ENCODE measurements at regions not wholly inside any gene's neighbourhood (a gene's known extent, or its start where the extent isn't known, plus 50 kb on each side); places are given as distances from the start of the nearest gene placed in this dataset.

GRCh38 chr1:36542962-36543515 lies 60.3 kb upstream of the CSF3R start:
- peak in 1 of 9 donors; percentile 11 for TF ChIP-seq CTCF (IDR thresholded peaks at IDR 0.05)
- peaks cover 0 to 39% (median 28%) of the 10 kb centered on the region in 7 donors for H3K27me3 ChIP-seq
- 54 to 61% methylated on average over 6 of the region's 6 CpGs for WGBS, 2 donors
- no peak overlapping the region for H3K27ac ChIP-seq
- intact Hi-C loops (cut with DNase I), result no loop called here
- no peaks in the 10 kb centered on the region for H3K9me3 ChIP-seq
- DNase-seq (no peak), ATAC-seq (no peak)
- no peaks in the 10 kb centered on the region for H3K4me1 ChIP-seq
- H3K4me3 ChIP-seq, result no peak overlapping the region
- no peaks in the 10 kb centered on the region for H3K36me3 ChIP-seq

DNA sequence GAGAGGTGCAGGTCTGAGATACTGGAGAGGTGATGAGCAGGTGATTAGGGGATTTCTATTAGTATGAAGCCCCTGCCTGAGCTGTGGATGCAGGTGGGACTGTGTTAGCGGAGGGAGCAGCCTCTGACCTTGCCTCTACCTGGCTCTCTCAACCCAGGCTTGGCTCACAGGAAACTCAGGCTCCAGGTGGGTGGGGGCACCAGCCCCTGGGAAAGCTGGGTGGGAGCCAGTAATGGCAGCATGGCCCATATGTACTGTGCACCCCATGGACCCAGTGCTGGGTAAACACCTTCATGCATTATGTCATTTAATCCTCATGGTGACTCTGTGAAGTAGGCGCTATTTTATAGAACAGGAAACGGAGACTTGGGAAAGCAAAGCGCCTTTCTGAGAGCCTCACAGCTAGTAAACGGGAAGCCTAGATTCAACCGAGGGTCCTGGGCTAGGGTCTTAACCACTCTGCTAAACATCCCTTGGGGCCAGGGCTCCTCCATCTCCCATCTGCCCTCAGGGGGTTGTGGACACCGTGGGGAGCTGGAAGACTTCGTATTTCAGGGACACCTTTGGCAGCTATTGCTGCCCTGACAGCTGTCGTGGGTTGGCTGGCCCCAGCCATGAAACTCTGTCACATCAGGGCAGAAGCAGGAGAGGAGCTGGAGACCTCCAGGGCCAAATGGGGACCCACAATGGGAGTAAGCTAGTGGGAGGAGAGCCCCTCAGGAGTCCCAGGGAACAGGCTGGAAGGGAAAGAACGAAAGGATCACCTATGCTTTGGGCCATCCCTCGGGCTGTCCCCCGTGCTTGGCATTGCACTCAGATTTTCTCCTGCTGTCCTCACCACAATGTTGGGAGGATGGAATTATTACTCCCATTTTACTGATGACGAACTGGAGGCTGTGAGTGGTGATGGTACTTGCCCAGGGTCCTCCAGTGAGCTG lies 59.6 kb upstream of the CSF3R start:
- no peak for DNase-seq
- intact Hi-C loops (cut with DNase I), result no loop called here
- no peak overlapping the region for H3K27ac ChIP-seq
- H3K36me3 ChIP-seq, result no peaks in the 10 kb centered on the region
- H3K4me3 ChIP-seq, result no peak overlapping the region
- no peak for ATAC-seq
- H3K4me1 ChIP-seq, result no peaks in the 10 kb centered on the region
- no peak for TF ChIP-seq CTCF (IDR thresholded peaks at IDR 0.05)
- H3K9me3 ChIP-seq, result no peaks in the 10 kb centered on the region
- peaks cover 0 to 39% (median 31%) of the 10 kb centered on the region in 7 donors for H3K27me3 ChIP-seq
- 61 to 62% methylated on average over 13 of the region's 13 CpGs for WGBS, 2 donors

- 67% methylated on average over 10 of the region's 10 CpGs for WGBS, 2 donors
- H3K27me3 ChIP-seq, result peaks cover 0 to 50% (median 36%) of the 10 kb centered on the region in 7 donors
- DNase-seq, result no peak
- no peak overlapping the region for H3K4me3 ChIP-seq
- no peaks in the 10 kb centered on the region for H3K9me3 ChIP-seq
- no peaks in the 10 kb centered on the region for H3K36me3 ChIP-seq
- ATAC-seq, result no peak
- H3K27ac ChIP-seq, result no peak overlapping the region
- H3K4me1 ChIP-seq, result no peaks in the 10 kb centered on the region
- TF ChIP-seq CTCF (IDR thresholded peaks at IDR 0.05), result no peak
- intact Hi-C loops (cut with DNase I), result no loop called here
These were observed 57.3 kb upstream of the CSF3R start for GRCh38 chr1:36540056-36540455.

- H3K27ac ChIP-seq, result no peak overlapping the region
- ATAC-seq (no peak), DNase-seq (no peak)
- WGBS, 2 donors, result 66 to 74% methylated on average over 2 of the region's 2 CpGs
- no peaks in the 10 kb centered on the region for H3K36me3 ChIP-seq
- H3K4me1 ChIP-seq, result no peaks in the 10 kb centered on the region
- intact Hi-C loops (cut with DNase I), result no loop called here
- peaks cover 0 to 50% (median 36%) of the 10 kb centered on the region in 7 donors for H3K27me3 ChIP-seq
- no peaks in the 10 kb centered on the region for H3K9me3 ChIP-seq
- no peak overlapping the region for H3K4me3 ChIP-seq
- no peak for TF ChIP-seq CTCF (IDR thresholded peaks at IDR 0.05)
These were observed 56.8 kb upstream of the CSF3R start for GRCh38 chr1:36539526-36539925.
